Pancreas (tissue), 10 donors: ENCODE measurements at regions not wholly inside any gene's neighbourhood (a gene's known extent, or its start where the extent isn't known, plus 50 kb on each side); places are given as distances from the start of the nearest gene placed in this dataset.

Source experiments
- ATAC-seq, 4 donors: fragments of 200-7000 bp; cut with Tn5 transposase; one replicate each; pipeline versions ENCODE4 v1.8.0 to v1.9.1; 2020; ENCODE audit warnings: mild to moderate bottlenecking in 4 of 4, moderate library complexity in 4 of 4
- DNase-seq, 6 donors: peaks; one replicate each; pipeline ENCODE4 v3.0.0-alpha.2; 2020
- FAIRE-seq: peaks from 2 replicates; lab custom pipeline; 2012; peaks lifted over from hg19 to GRCh38; lab: Jason Lieb, UNC
- H3K27ac ChIP-seq, 4 donors: fragments of 200-600 bp; sonication (generic); 1 replicate in 3 of 4; 2 replicates in 1 of 4; pipeline versions ENCODE4 v1.5.0 to v1.8.0; 2020
- H3K27me3 ChIP-seq, 4 donors: fragments of 200-600 bp; one replicate each; pipeline ENCODE4 v1.8.0; 2021
- H3K36me3 ChIP-seq, 3 donors: fragments of 200-600 bp; sonication (generic) in 1 of 3; one replicate each; pipeline versions ENCODE4 v1.5.0 to v1.8.0; 2020 to 2021
- H3K4me1 ChIP-seq, 3 donors: fragments of 200-600 bp; one replicate each; pipeline ENCODE4 v1.8.0; 2021
- H3K4me3 ChIP-seq, 4 donors: fragments of 200-600 bp; sonication (generic) in 2 of 4; one replicate each; pipeline versions ENCODE4 v1.5.0 to v1.8.0; 2020 to 2021
- H3K9me3 ChIP-seq, 4 donors: fragments of 200-600 bp; one replicate each; pipeline ENCODE4 v1.8.0; 2021
- CTCF ChIP-seq, 4 donors: fragments of 200-600 bp; sonication (generic) in 3 of 4; IDR thresholded peaks; one replicate each; pipeline versions ENCODE4 v1.5.0 to v1.8.0; 2021; ENCODE audit warnings: antibody characterized with exemption in 4 of 4
- WGBS, 2 donors: extraction: QIAGEN DNeasy Blood & Tissue Kit; methylation state at CpG; one replicate each; pipeline ENCODE4 v1.1.7; 2013; 5-methylcytosine and 5-hydroxymethylcytosine counted together
- intact Hi-C, 3 donors: fragments of 100-400 bp; cut with DNase I; formaldehyde crosslinking; loops; one replicate each; pipeline versions ENCODE4 v1.11.1 to v1.14.2; 2022
- donor health status: healthy with polysubstance abuse.
- donor health status: DM: no; HTN: no; CAD: no; lungs with moderate emphysema.
- donor health status: DM: no; HTN: no; CAD: no.
- donor health status: control.
- donor health status: control.
- donor health status: Bipolar disorder and iron deficiency.
- donor health status: DM: yes; HTN: yes; CAD: no.
- donor health status: DM: no; HTN: no; CAD: no.
- donor health status: DM: no; HTN: no; CAD: no.
- donor health status: DM: yes; HTN: yes; CAD: no.

- H3K27me3 ChIP-seq, result peaks cover 0 to 2% (median 0%) of the 10 kb centered on the region in 4 donors
- intact Hi-C loops, result no loop called here
These were observed 129.6 kb upstream of the IFNGR1 start for GRCh38 chr6:137348777-137349176.

GRCh38 chr6:137343241-137343640 lies 124.1 kb upstream of the IFNGR1 start:
- Histone ChIP-seq H3K36me3 (no peaks in the 10 kb centered on the region), H3K27me3 (peaks cover 0 to 6% (median 0%) of the 10 kb centered on the region in 4 donors), H3K9me3 (no peaks in the 10 kb centered on the region), H3K27ac (no peak overlapping the region), H3K4me3 (no peak overlapping the region), H3K4me1 (peaks cover 0 to 4% (median 0%) of the 10 kb centered on the region in 3 donors)
- intact Hi-C loops, result no loop called here
- FAIRE-seq, result no peak
- ATAC-seq, result no peak
- WGBS, 2 donors, result 83 to 84% methylated on average over 3 of the region's 3 CpGs
- DNase-seq, result no peak
- TF ChIP-seq CTCF (IDR thresholded peaks at IDR 0.05), result no peak

More at GRCh38 chr6:137348777-137349176, 129.6 kb upstream of the IFNGR1 start:
- H3K4me1 ChIP-seq, result peaks cover 5 to 8% (median 6%) of the 10 kb centered on the region in 3 donors
- WGBS, 2 donors, result 78 to 86% methylated on average over 3 of the region's 3 CpGs
- FAIRE-seq (no peak), DNase-seq (no peak), ATAC-seq (no peak)
- no peaks in the 10 kb centered on the region for H3K36me3 ChIP-seq
- H3K27ac ChIP-seq, result no peak overlapping the region
- H3K4me3 ChIP-seq, result no peak overlapping the region
- no peak for TF ChIP-seq CTCF (IDR thresholded peaks at IDR 0.05)
- H3K9me3 ChIP-seq, result no peaks in the 10 kb centered on the region

GRCh38 chr6:137342607-137343190 lies 123.5 kb upstream of the IFNGR1 start:
- Histone ChIP-seq H3K4me3 (peak overlapping the region in 1 of 4 donors; percentile 19), H3K27ac (no peak overlapping the region), H3K4me1 (peaks cover 0 to 4% (median 0%) of the 10 kb centered on the region in 3 donors), H3K27me3 (peaks cover 0 to 6% (median 0%) of the 10 kb centered on the region in 4 donors), H3K36me3 (no peaks in the 10 kb centered on the region), H3K9me3 (no peaks in the 10 kb centered on the region)
- DNase-seq (peak in 1 of 6 donors; percentile 34), FAIRE-seq (no peak), ATAC-seq (no peak)
- intact Hi-C loops, result no loop called here
- TF ChIP-seq CTCF (IDR thresholded peaks at IDR 0.05), result no peak
- WGBS, 2 donors, result 39 to 46% methylated on average over 12 of the region's 12 CpGs

GRCh38 chr6:137341681-137342195 lies 122.6 kb upstream of the IFNGR1 start:
- no peak for FAIRE-seq
- peak in 3 of 4 donors; percentile 70 to 77 (median 73) for ATAC-seq

More at GRCh38 chr6:137341681-137342195, 122.6 kb upstream of the IFNGR1 start:
- intact Hi-C loops, result no loop called here
- no peak overlapping the region for H3K4me3 ChIP-seq
- peak; percentile 19 to 60 (median 36) for DNase-seq
- H3K27me3 ChIP-seq, result peaks cover 0 to 6% (median 0%) of the 10 kb centered on the region in 4 donors
- peaks cover 0 to 4% (median 0%) of the 10 kb centered on the region in 3 donors for H3K4me1 ChIP-seq
- H3K27ac ChIP-seq, result no peak overlapping the region
- H3K9me3 ChIP-seq, result no peaks in the 10 kb centered on the region
- no peaks in the 10 kb centered on the region for H3K36me3 ChIP-seq
- TF ChIP-seq CTCF (IDR thresholded peaks at IDR 0.05), result no peak
- 42 to 50% methylated on average over 15 of the region's 15 CpGs for WGBS, 2 donors
